ENCODE measurements at regions not wholly inside any gene's neighbourhood (a gene's known extent, or its start where the extent isn't known, plus 50 kb on each side); places are given as distances from the start of the nearest gene placed in this dataset.
A peak's percentile ranks its signal among the peaks of the same experiment; 100 is the strongest.

- no peak overlapping the region for H3K4me3 ChIP-seq (ENCODE audit: control insufficient read depth, low read depth, low read length)
- DNase-seq (ENCODE audit: low read depth): no peak
- TF ChIP-seq, protein P1, sequence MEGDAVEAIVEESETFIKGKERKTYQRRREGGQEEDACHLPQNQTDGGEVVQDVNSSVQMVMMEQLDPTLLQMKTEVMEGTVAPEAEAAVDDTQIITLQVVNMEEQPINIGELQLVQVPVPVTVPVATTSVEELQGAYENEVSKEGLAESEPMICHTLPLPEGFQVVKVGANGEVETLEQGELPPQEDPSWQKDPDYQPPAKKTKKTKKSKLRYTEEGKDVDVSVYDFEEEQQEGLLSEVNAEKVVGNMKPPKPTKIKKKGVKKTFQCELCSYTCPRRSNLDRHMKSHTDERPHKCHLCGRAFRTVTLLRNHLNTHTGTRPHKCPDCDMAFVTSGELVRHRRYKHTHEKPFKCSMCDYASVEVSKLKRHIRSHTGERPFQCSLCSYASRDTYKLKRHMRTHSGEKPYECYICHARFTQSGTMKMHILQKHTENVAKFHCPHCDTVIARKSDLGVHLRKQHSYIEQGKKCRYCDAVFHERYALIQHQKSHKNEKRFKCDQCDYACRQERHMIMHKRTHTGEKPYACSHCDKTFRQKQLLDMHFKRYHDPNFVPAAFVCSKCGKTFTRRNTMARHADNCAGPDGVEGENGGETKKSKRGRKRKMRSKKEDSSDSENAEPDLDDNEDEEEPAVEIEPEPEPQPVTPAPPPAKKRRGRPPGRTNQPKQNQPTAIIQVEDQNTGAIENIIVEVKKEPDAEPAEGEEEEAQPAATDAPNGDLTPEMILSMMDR (IDR thresholded peaks at IDR 0.05; ENCODE audit: control insufficient read depth, insufficient read depth, low read depth, low read length, missing control alignments): no peak
These were observed 246.2 kb downstream of the MRPL39 start for GRCh38 chr21:25361097-25361496.

GRCh38 chr21:25360593-25360992 lies 246.7 kb downstream of the MRPL39 start:
- no peak overlapping the region for H3K4me3 ChIP-seq (ENCODE audit: control insufficient read depth, low read depth, low read length)
- DNase-seq (ENCODE audit: low read depth): no peak
- TF ChIP-seq, protein P1 (IDR thresholded peaks at IDR 0.05; ENCODE audit: control insufficient read depth, insufficient read depth, low read depth, low read length, missing control alignments): peak; percentile 27

- no peak for DNase-seq (ENCODE audit: low read depth)
- TF ChIP-seq, protein P1 (IDR thresholded peaks at IDR 0.05; ENCODE audit: control insufficient read depth, insufficient read depth, low read depth, low read length, missing control alignments): no peak
- H3K4me3 ChIP-seq (ENCODE audit: control insufficient read depth, low read depth, low read length): no peak overlapping the region
These were observed 247.6 kb downstream of the MRPL39 start for GRCh38 chr21:25359724-25360123.

DNA sequence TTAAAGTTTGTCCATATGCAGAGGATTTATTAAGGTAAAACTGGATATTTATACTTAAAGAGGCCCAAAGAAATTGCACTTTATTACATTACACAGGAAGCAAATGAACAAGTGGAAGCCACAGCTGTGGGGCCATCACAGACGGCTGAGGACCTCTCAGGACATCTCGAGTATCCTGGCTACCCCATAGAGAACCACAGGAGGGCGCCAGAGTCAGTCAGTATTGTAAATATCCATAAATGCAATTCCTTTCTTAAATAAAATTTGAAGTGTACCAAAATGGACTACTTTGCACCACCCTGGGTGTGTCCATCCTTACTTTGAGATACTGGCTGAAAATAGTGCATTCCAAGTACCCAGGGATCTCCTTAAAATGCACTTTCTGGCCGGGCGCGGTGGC lies 257.2 kb downstream of the MRPL39 start:
- no peak for DNase-seq (ENCODE audit: low read depth)
- TF ChIP-seq, protein P1 (IDR thresholded peaks at IDR 0.05; ENCODE audit: control insufficient read depth, insufficient read depth, low read depth, low read length, missing control alignments): peak; percentile 60
- H3K4me3 ChIP-seq (ENCODE audit: control insufficient read depth, low read depth, low read length): no peak overlapping the region

DNA sequence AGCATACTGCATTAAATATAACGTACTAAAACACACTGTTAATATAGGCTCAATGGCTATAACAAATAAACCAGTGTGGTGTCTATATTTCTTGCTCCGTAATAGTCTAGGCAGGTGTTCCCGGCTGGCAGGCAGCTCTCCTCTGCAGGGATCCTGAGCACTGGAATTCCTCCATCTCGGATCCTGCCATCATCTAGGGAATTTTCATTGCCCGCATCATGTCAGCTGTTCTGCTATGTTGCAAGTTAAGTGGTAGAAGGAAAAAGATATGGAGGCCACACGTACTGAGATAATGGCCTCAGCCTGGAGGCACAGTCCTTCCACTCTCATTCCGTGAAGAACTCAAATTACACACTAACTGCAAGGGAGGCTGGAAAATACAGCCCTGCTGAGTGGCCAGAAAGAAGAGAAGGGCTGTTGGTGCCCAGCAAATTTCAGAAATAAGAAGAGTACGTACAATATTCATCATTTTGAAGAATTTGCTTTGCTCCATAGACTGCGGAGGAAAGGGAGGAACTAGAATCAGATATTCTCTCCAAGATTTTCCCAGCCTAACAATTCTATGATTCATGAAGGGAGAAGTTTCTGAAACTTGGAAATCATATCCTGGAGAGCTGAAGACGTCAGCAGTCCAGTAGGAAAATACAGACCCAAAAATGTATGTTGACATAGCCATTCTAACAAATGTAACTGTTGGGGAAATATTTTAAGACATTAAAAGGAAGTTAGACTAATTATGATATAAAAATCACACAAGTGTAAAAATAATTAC lies 263.3 kb downstream of the MRPL39 start:
- TF ChIP-seq, protein P1 (IDR thresholded peaks at IDR 0.05; ENCODE audit: control insufficient read depth, insufficient read depth, low read depth, low read length, missing control alignments): no peak
- H3K4me3 ChIP-seq (ENCODE audit: control insufficient read depth, low read depth, low read length): no peak overlapping the region
- no peak for DNase-seq (ENCODE audit: low read depth)

DNA sequence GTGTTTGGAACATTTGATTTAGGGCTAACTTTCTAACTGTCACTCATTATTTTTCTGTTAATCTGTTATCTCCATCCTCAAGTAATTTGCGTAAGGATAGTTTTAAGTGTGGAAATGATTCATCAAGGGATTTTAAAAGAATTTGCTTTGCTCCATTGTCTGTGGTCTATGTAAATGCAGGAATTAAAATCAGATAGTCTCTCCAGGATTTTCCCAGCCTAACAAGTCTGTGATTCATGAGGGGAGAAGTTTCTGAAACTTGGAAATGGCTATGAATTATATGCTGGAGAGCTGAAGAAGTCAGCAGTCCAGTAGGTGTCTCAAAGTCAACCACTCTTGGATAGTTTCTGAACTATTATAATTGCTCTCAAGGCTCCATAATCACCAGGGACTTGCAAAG lies 264.5 kb downstream of the MRPL39 start:
- no peak overlapping the region for H3K4me3 ChIP-seq (ENCODE audit: control insufficient read depth, low read depth, low read length)
- TF ChIP-seq, protein P1 (IDR thresholded peaks at IDR 0.05; ENCODE audit: control insufficient read depth, insufficient read depth, low read depth, low read length, missing control alignments): no peak
- DNase-seq (ENCODE audit: low read depth): peak; percentile 28

Data from AG09309 (cell line).